H9 (cell line): ENCODE measurements at regions not wholly inside any gene's neighbourhood (a gene's known extent, or its start where the extent isn't known, plus 50 kb on each side); places are given as distances from the start of the nearest gene placed in this dataset.

Experiments used
- DNase-seq: peaks from one replicate; pipeline ENCODE4 v3.0.0-alpha.2; 2017
- H2AFZ ChIP-seq: one replicate; pipeline ENCODE4 v1.6.1; 2013; ENCODE audit warnings: mild to moderate bottlenecking, low read length, control low read depth, moderate library complexity
- H2AK5ac ChIP-seq: 2 replicates; pipeline ENCODE4 v1.6.1; 2013; ENCODE audit warnings: low read length, control low read depth, mixed read lengths; ENCODE audit not compliant: insufficient read length
- H2BK120ac ChIP-seq: one replicate; pipeline ENCODE4 v1.6.1; 2013; ENCODE audit warnings: low read depth, mild to moderate bottlenecking, low read length, control low read depth, inconsistent platforms; ENCODE audit not compliant: poor library complexity, severe bottlenecking
- H2BK12ac ChIP-seq: 2 replicates; pipeline ENCODE4 v1.6.1; 2013; ENCODE audit warnings: low read length, control low read depth, mixed read lengths, low read depth; ENCODE audit not compliant: insufficient read length
- H2BK15ac ChIP-seq: 2 replicates; pipeline ENCODE4 v1.6.1; 2013; ENCODE audit warnings: low read depth, low read length, control low read depth
- H2BK20ac ChIP-seq: one replicate; pipeline ENCODE4 v1.6.1; 2013; ENCODE audit warnings: low read depth, mild to moderate bottlenecking, low read length, control low read depth, inconsistent platforms; ENCODE audit not compliant: poor library complexity, severe bottlenecking
- H2BK5ac ChIP-seq: 2 replicates; pipeline ENCODE4 v1.6.1; 2013; ENCODE audit warnings: low read length, control low read depth, mixed read lengths; ENCODE audit not compliant: insufficient read length
- H3K14ac ChIP-seq: 2 replicates; pipeline ENCODE4 v1.6.1; 2013; ENCODE audit warnings: low read length, control low read depth; ENCODE audit not compliant: insufficient read depth
- H3K18ac ChIP-seq: 2 replicates; pipeline ENCODE4 v1.6.1; 2013; ENCODE audit warnings: low read depth, mild to moderate bottlenecking, mixed read lengths, low read length, control low read depth; ENCODE audit not compliant: insufficient read length
- H3K23ac ChIP-seq: 2 replicates; pipeline ENCODE4 v1.6.1; 2013; ENCODE audit warnings: low read length, control low read depth, mixed read lengths, low read depth; ENCODE audit not compliant: insufficient read length
- H3K23me2 ChIP-seq: 2 replicates; pipeline ENCODE4 v1.6.1; 2013; ENCODE audit warnings: low read depth, mild to moderate bottlenecking, mixed read lengths, low read length, control low read depth; ENCODE audit not compliant: insufficient read length, poor library complexity, severe bottlenecking
- H3K27ac ChIP-seq: 2 replicates; pipeline ENCODE4 v1.5.1; 2013; ENCODE audit warnings: low read length, control low read depth, mixed read lengths, low read depth; ENCODE audit not compliant: insufficient read length
- H3K27me3 ChIP-seq: 2 replicates; pipeline ENCODE4 v1.6.1; 2013; ENCODE audit warnings: low read length, control low read depth, inconsistent platforms; ENCODE audit not compliant: insufficient read depth
- H3K4ac ChIP-seq: 2 replicates; pipeline ENCODE4 v1.6.1; 2013; ENCODE audit warnings: low read depth, mild to moderate bottlenecking, control low read depth, inconsistent platforms, low read length, moderate library complexity
- H3K4me1 ChIP-seq: 2 replicates; pipeline ENCODE4 v1.6.1; 2013; ENCODE audit warnings: low read length, control low read depth, inconsistent platforms; ENCODE audit not compliant: insufficient read depth
- H3K4me2 ChIP-seq: 2 replicates; pipeline ENCODE4 v1.6.1; 2013; ENCODE audit warnings: low read length, control low read depth, mixed read lengths; ENCODE audit not compliant: insufficient read length, insufficient read depth
- H3K56ac ChIP-seq: 2 replicates; pipeline ENCODE4 v1.6.1; 2013; ENCODE audit warnings: low read depth, mild to moderate bottlenecking, mixed read lengths, low read length, control low read depth; ENCODE audit not compliant: insufficient read length
- H3K79me1 ChIP-seq: 2 replicates; pipeline ENCODE4 v1.6.1; 2013; ENCODE audit warnings: low read depth, mild to moderate bottlenecking, moderate library complexity, low read length, control low read depth, inconsistent platforms; ENCODE audit not compliant: insufficient read depth, poor library complexity, severe bottlenecking
- H3K79me2 ChIP-seq: 2 replicates; pipeline ENCODE4 v1.6.1; 2013; ENCODE audit warnings: low read length, control low read depth, inconsistent platforms; ENCODE audit not compliant: insufficient read depth
- H3K9ac ChIP-seq: 2 replicates; pipeline ENCODE4 v1.6.1; 2013; ENCODE audit warnings: low read length, control low read depth, mixed read lengths; ENCODE audit not compliant: insufficient read length; ENCODE audit errors: extremely low read depth
- H3K9me3 ChIP-seq: one replicate; pipeline ENCODE4 v1.6.1; 2013; ENCODE audit warnings: low read depth, low read length, inconsistent platforms; ENCODE audit not compliant: control insufficient read depth
- H3T11ph ChIP-seq: one replicate; pipeline ENCODE4 v1.6.1; 2013; ENCODE audit warnings: mild to moderate bottlenecking, low read length, control low read depth, inconsistent platforms
- H4K20me1 ChIP-seq: one replicate; pipeline ENCODE4 v1.6.1; 2013; ENCODE audit not compliant: control insufficient read depth, insufficient read length, insufficient read depth
- H4K5ac ChIP-seq: 2 replicates; pipeline ENCODE4 v1.6.1; 2013; ENCODE audit warnings: low read depth, mild to moderate bottlenecking, mixed read lengths, low read length, control low read depth; ENCODE audit not compliant: insufficient read length
- H4K8ac ChIP-seq: replicated peaks from 2 replicates; pipeline ENCODE4 v1.6.1; 2013; ENCODE audit warnings: low read length, control low read depth, mixed read lengths, low read depth; ENCODE audit not compliant: insufficient read length
- H4K91ac ChIP-seq: 2 replicates; pipeline ENCODE4 v1.6.1; 2013; ENCODE audit warnings: low read depth, mild to moderate bottlenecking, moderate library complexity, mixed read lengths, low read length, control low read depth; ENCODE audit not compliant: insufficient read length
- H3K27ac Mint-ChIP-seq, 3 experiments: 2 replicates in 2 of 3; 3 replicates in 1 of 3; pipeline ENCODE4 v1.8.0; 2020 to 2021; ENCODE audit warnings: mixed read lengths in 3 of 3, mild to moderate bottlenecking in 1 of 3, moderate library complexity in 1 of 3
- H3K27me3 Mint-ChIP-seq: 2 replicates; pipeline ENCODE4 v1.8.0; 2021; ENCODE audit warnings: low read depth, mild to moderate bottlenecking, moderate library complexity, mixed read lengths
- H3K36me3 Mint-ChIP-seq, 3 experiments: 2 replicates in 2 of 3; 3 replicates in 1 of 3; pipeline ENCODE4 v1.8.0; 2020 to 2021; ENCODE audit warnings: low read depth in 3 of 3, mixed read lengths in 3 of 3; ENCODE audit not compliant: insufficient read depth in 1 of 3
- H3K4me1 Mint-ChIP-seq, 2 experiments: 2 replicates each; pipeline ENCODE4 v1.8.0; 2020; ENCODE audit warnings: mixed read lengths in 2 of 2
- H3K4me3 Mint-ChIP-seq, 2 experiments: 2 replicates in 1 of 2; 3 replicates in 1 of 2; pipeline ENCODE4 v1.8.0; 2020 to 2021; ENCODE audit warnings: mild to moderate bottlenecking in 2 of 2, mixed read lengths in 2 of 2, moderate library complexity in 1 of 2
- H3K9me3 Mint-ChIP-seq, 2 experiments: 2 replicates in 1 of 2; 3 replicates in 1 of 2; pipeline ENCODE4 v1.8.0; 2020; ENCODE audit warnings: mild to moderate bottlenecking in 2 of 2, mixed read lengths in 2 of 2, moderate library complexity in 1 of 2
- CTCF ChIP-seq: fragments of 200-600 bp; sonication (generic); conservative IDR thresholded peaks from 3 replicates; pipeline ENCODE4 v1.8.0; 2021; ENCODE audit warnings: antibody characterized with exemption, mild to moderate bottlenecking
- WGBS: extraction: QIAGEN DNeasy Blood & Tissue Kit; methylation state at CpG from one replicate; pipeline ENCODE4 v1.1.7; 2013; ENCODE audit warnings: missing lambda C conversion rate, low lambda C conversion rate, mixed read lengths; ENCODE audit not compliant: insufficient read length; ENCODE audit errors: extremely low coverage; 5-methylcytosine and 5-hydroxymethylcytosine counted together

DNA sequence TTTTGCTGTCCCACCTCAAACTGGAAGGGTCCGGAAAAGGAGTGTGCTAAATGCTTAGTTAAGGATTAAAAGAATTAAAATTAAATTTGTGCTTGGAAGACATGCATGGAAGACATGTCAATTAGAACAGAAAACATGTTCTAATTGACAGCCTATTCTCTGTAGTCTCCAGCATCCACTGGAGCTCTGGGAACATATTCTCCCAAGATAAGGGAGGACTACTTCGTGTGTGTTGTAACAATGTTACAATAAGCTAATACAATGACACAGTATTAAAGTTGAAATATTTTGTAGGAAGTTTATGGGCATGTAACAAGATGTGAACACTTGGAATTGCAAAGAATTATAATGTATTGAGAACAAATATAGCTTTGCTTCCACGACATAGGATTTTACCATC, 567.4 kb upstream of the CITED2 start:
- no peak overlapping the region for H4K91ac ChIP-seq
- H3K27me3 Mint-ChIP-seq: no peaks in the 10 kb centered on the region
- H3K9me3 ChIP-seq: no peaks in the 10 kb centered on the region
- no peak overlapping the region for H4K8ac ChIP-seq
- H3K27me3 ChIP-seq: no peaks in the 10 kb centered on the region
- H3K56ac ChIP-seq: no peak overlapping the region
- H2BK20ac ChIP-seq: no peak overlapping the region
- H3K9me3 Mint-ChIP-seq: no peaks in the 10 kb centered on the region
- H2BK120ac ChIP-seq: no peak overlapping the region
- WGBS: no CpG with 5 or more reads among the region's 3 CpGs
- H2AK5ac ChIP-seq: no peak overlapping the region
- no peak overlapping the region for H3K23ac ChIP-seq
- H3K9ac ChIP-seq: no peak overlapping the region
- H2BK12ac ChIP-seq: no peak overlapping the region
- no peak overlapping the region for H3K4ac ChIP-seq
- H3K27ac Mint-ChIP-seq: no peak overlapping the region
- H2BK15ac ChIP-seq: no peak overlapping the region
- H3T11ph ChIP-seq: no peak overlapping the region
- H3K79me2 ChIP-seq: no peaks in the 10 kb centered on the region
- H3K79me1 ChIP-seq: no peaks in the 10 kb centered on the region
- H3K4me2 ChIP-seq: no peak overlapping the region
- no peaks in the 10 kb centered on the region for H3K23me2 ChIP-seq
- H3K14ac ChIP-seq: no peak overlapping the region
- H4K20me1 ChIP-seq: no peaks in the 10 kb centered on the region
- no peak overlapping the region for H2BK5ac ChIP-seq
- DNase-seq: no peak
- peaks cover 0 to under 1% (median 0%) of the 10 kb centered on the region in 3 experiments; a peak in 1 of 7 replicates for H3K36me3 Mint-ChIP-seq
- H3K18ac ChIP-seq: no peak overlapping the region
- H3K27ac ChIP-seq: no peak overlapping the region
- H3K4me3 Mint-ChIP-seq: no peak overlapping the region
- peaks cover 29 to 37% of the 10 kb centered on the region in 2 experiments for H3K4me1 Mint-ChIP-seq
- H4K5ac ChIP-seq: no peak overlapping the region
- H3K4me1 ChIP-seq: no peaks in the 10 kb centered on the region; the same call in 1 of the 2 replicates
- no peak overlapping the region for H2AFZ ChIP-seq
- no peak for TF ChIP-seq CTCF
